HuH-7 (cell line): ENCODE measurements at regions not wholly inside any gene's neighbourhood (a gene's known extent, or its start where the extent isn't known, plus 50 kb on each side); places are given as distances from the start of the nearest gene placed in this dataset.

Experiments
- DNase-seq: peaks from one replicate; pipeline ENCODE4 v3.0.0; 2011; ENCODE audit warnings: low spot score

GRCh38 chr2:146295080-146295670 lies 1549.7 kb upstream of the ACVR2A start:
- no peak for DNase-seq

GRCh38 chr2:146287281-146287680 lies 1557.5 kb upstream of the ACVR2A start:
- DNase-seq = no peak

- no peak for DNase-seq
These were observed 1565.9 kb upstream of the ACVR2A start for GRCh38 chr2:146278881-146279280.

- DNase-seq = no peak
These were observed 1573.5 kb upstream of the ACVR2A start for GRCh38 chr2:146271131-146271831.

GRCh38 chr2:146270618-146271017 lies 1574.2 kb upstream of the ACVR2A start:
- no peak for DNase-seq

GRCh38 chr2:146267093-146267492 lies 1577.7 kb upstream of the ACVR2A start:
- DNase-seq = no peak

- no peak for DNase-seq
These were observed 1579.2 kb upstream of the ACVR2A start for GRCh38 chr2:146265656-146266055.

GRCh38 chr2:146262606-146263005 lies 1582.2 kb upstream of the ACVR2A start:
- no peak for DNase-seq

- no peak for DNase-seq
These were observed 1584.3 kb upstream of the ACVR2A start for GRCh38 chr2:146260551-146260950.

GRCh38 chr2:146259816-146260215 lies 1585.0 kb upstream of the ACVR2A start:
- no peak for DNase-seq

- no peak for DNase-seq
These were observed 1586.8 kb upstream of the ACVR2A start for GRCh38 chr2:146258071-146258470.

GRCh38 chr2:146252119-146252518 lies 1592.7 kb upstream of the ACVR2A start:
- no peak for DNase-seq

GRCh38 chr2:146251328-146251727 lies 1593.5 kb upstream of the ACVR2A start:
- DNase-seq = no peak

- DNase-seq = no peak
These were observed 1597.9 kb upstream of the ACVR2A start for GRCh38 chr2:146246736-146247523.

GRCh38 chr2:146246002-146246735 lies 1598.7 kb upstream of the ACVR2A start:
- no peak for DNase-seq

- DNase-seq = no peak
These were observed 1600.0 kb upstream of the ACVR2A start for GRCh38 chr2:146244830-146245229.

GRCh38 chr2:146244131-146244530 lies 1600.7 kb upstream of the ACVR2A start:
- DNase-seq = no peak

GRCh38 chr2:146241023-146241422 lies 1603.8 kb upstream of the ACVR2A start:
- DNase-seq = no peak

- no peak for DNase-seq
These were observed 1604.4 kb upstream of the ACVR2A start for GRCh38 chr2:146240391-146240790.

- no peak for DNase-seq
These were observed 1605.3 kb upstream of the ACVR2A start for GRCh38 chr2:146239392-146240135.

- DNase-seq = no peak
These were observed 1606.4 kb upstream of the ACVR2A start for GRCh38 chr2:146238254-146238966.
